ENCODE measurements at regions not wholly inside any gene's neighbourhood (a gene's known extent, or its start where the extent isn't known, plus 50 kb on each side); places are given as distances from the start of the nearest gene placed in this dataset.

- TF ChIP-seq GABPB1 (CRISPR knock-in tag; IDR thresholded peaks at IDR 0.05) (0 out of 2 replicates have a peak, but pooled peaks have one; percentile 20), EGR1 (conservative IDR thresholded peaks at IDR 0.05) (peak; percentile 33; the same call in 1 of the 2 replicates), ZNF644 (tag; IDR thresholded peaks at IDR 0.05; ENCODE audit: low read depth) (no peak), GTF3C2 (IDR thresholded peaks at IDR 0.05; ENCODE audit: borderline replicate concordance, extremely low read depth, insufficient read length) (no peak), ZNF263 (CRISPR knock-in tag; IDR thresholded peaks at IDR 0.05; ENCODE audit: borderline replicate concordance) (no peak), PHF8 (IDR thresholded peaks at IDR 0.05; ENCODE audit: borderline replicate concordance, low read length) (no peak), ZNF444 (CRISPR knock-in tag; IDR thresholded peaks at IDR 0.05) (no peak), HMGXB4 (CRISPR knock-in tag; IDR thresholded peaks at IDR 0.05) (no peak), POLR2AphosphoS2 (IDR thresholded peaks at IDR 0.05; ENCODE audit: low read length) (no peak), YY1 (IDR thresholded peaks at IDR 0.05; ENCODE audit: borderline replicate concordance in 1 of 3, control insufficient read depth in 1 of 3, extremely low read depth in 1 of 3, insufficient read depth in 3 of 3, insufficient read length in 1 of 3, insufficient replicate concordance in 2 of 3, low read depth in 1 of 3, low read length in 2 of 3) (peak in 1 of 3 experiments; percentile 49), MCM5 (IDR thresholded peaks at IDR 0.05; ENCODE audit: low read depth) (no peak), VEZF1 (CRISPR knock-in tag; IDR thresholded peaks at IDR 0.05) (no peak), EP400 (IDR thresholded peaks at IDR 0.05) (no peak), KAT2B (IDR thresholded peaks at IDR 0.05; ENCODE audit: low read depth, low read length) (no peak), FOXP4 (CRISPR knock-in tag; IDR thresholded peaks at IDR 0.05; ENCODE audit: borderline replicate concordance) (no peak), CXXC5 (CRISPR knock-in tag; IDR thresholded peaks at IDR 0.05) (0 out of 2 replicates have a peak, but pooled peaks have one; percentile 24), SRSF3 (IDR thresholded peaks at IDR 0.05; ENCODE audit: insufficient read depth, low read length) (no peak), KLF16 (IDR thresholded peaks at IDR 0.05) (peak; percentile 19; the same call in 1 of the 2 replicates), TRIM24 (IDR thresholded peaks at IDR 0.05) (no peak)
Measured at GRCh38 chr1:39102537-39103327, 76.6 kb downstream of the NDUFS5 start (continued).
